Fibroblast of skin of left biceps (primary cell): ENCODE measurements at regions not wholly inside any gene's neighbourhood (a gene's known extent, or its start where the extent isn't known, plus 50 kb on each side); places are given as distances from the start of the nearest gene placed in this dataset.
"Not testable (repeated sequence)": the region's sequence is repeated elsewhere in the genome, so short reads cannot be mapped to it uniquely, and the experiment has no call there.

Source experiments
- DNase-seq, 2 experiments: peaks; one replicate each; pipeline ENCODE4 v3.0.0-alpha.2; 2013; ENCODE audit warnings: low read depth in 2 of 2

DNA sequence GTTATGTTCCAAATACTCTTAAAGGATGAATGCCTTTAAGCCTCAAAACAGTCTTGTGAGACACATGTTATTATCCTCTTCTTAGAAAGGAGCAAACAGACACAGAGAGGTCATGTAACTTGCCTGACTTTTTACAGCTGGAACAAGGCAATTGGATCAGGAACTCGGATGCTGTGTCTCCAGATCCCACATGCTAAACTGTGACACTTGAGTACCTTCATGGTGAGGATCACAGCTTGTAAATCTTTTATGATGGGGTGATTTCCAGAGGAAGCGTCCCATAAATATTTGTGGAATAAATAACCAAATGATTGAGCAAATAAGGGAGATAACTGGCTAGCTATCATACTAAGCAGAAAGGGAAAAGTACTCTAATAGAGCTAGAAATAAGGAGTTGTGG, 171.2 kb downstream of the C11orf91 start:
- no peak for DNase-seq

DNA sequence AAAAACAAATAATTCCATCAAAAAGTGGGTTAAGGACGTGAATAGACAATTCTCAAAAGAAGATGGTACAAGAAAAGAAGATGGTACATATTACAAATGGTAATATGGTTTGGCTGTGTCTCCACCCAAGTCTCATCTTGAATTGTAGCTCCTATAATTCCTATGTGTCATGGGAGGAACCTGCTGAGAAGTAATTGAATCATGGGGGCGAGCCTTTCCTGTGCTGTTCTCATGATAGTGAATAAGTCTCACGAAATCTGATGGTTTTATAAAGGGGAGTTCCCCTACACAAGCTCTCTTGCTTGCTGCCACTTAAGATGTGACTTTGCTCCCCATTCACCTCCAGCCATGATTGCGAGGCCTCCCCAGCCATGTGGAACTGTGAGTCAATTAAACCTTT, 172.9 kb downstream of the C11orf91 start:
- DNase-seq = not testable (repeated sequence)

DNA sequence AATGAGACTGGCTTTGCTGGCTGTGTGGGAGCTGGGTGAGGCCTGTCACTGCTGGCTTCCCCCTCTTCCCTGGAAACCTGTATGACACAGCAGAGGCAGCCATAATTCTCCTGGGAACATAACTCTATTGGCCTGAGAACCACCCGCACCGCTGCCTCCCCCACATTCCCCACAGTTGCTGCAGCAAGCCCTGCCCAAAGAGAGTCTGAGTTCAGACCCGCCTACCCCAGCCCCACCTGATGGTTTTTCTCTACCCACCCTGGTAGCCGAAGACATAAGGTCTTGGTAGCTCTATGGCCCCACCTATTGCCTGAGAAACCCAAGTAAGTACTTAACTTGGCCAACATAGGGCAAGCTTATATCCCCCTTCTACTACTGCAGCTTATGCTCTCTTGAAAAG, 174.8 kb downstream of the C11orf91 start:
- DNase-seq = no peak

DNA sequence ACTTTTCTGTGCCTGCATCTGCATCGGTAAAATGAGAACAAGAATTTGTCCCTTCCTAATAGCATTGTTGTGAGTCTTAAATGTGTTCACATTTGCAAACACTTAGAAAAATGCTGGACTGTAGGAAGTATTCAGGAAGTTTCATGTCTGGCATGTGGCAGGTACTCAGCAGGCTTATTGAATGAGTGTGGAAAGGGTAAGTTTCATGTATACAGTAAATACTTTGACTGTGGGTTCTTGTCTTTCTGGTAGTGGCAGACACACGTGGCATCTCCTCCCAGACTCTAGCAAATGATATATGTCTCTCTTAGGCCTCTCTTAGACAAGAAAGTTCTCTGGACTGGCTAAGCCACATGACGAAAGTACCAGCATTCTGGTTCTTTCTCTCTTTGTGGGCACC, 179.2 kb downstream of the C11orf91 start:
- no peak for DNase-seq

DNA sequence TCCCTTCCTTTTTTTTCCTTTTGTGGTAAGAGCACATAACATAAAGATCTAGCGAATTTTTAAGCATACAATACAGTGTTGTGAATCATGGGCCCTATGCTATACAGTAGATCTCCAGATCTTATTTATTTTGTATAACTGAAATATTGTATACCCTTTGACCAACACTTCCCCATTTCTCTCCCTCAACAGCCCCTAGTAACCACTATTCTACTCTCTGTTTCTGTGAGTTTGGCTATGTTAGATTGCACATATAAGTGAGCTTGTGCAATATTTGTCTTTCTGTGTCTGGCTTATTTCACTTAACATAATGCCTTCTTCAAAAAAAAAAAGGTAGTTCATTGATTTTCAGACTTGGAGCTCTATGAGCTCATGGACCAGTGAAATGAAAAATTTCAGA, 180.5 kb downstream of the C11orf91 start:
- no peak for DNase-seq

DNA sequence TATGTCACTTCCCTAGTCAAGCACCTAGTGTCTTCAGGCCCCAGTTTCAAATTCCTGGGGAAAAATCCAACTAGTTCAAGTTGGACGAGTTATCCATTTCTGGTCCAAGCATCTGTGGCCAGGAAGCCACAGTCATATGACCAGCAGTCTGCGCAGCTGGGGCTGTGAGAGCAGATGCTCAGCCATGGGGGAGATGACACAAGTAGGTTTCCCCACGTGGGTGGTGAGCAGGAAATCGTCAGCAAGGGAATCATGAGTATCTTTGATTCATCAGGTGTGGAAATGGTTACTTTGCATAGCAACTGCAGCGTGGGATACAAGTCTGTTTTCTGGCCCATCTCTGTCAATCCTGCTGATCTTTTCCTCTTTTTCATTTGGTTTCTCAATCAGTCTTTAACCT, 185.3 kb downstream of the C11orf91 start:
- DNase-seq = no peak

DNA sequence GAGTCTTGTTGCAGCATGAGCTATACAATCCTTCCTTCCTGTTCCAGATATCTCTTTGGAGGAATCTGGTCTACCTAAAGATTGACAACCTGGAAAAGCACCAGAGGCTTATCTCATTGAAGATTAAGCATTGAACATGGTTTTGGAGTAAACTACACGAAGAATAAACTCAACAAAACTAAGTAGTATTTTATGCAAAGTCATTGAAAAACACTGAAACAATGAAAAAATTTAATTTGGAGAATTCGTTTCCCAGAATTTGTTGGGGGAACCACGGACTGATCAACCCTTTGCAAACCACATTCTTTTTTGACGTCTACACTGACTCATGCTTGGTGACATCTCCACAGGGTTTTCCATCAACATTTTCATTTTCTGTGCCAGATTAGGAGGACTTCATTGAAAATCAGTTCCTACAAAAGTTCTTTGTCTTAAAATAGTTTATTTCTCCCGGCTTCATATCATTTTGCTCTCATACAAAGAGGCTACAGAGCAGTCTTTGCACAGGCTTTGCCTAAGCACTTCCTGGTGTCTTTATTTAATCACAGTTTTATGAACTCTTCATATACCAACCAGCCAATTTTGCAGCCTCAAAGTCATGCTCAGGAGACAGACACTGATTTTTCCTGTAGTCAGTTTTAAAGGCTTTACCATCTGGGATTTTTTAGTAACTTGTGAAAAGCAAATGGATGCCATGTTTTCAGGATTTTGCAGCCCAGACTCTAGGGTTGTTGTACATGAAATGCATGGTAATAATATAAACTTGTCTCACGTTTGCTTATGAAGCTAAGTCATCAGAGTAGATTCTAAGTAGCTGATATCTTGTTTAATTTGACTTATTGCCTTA, 186.3 kb downstream of the C11orf91 start:
- no peak for DNase-seq

DNA sequence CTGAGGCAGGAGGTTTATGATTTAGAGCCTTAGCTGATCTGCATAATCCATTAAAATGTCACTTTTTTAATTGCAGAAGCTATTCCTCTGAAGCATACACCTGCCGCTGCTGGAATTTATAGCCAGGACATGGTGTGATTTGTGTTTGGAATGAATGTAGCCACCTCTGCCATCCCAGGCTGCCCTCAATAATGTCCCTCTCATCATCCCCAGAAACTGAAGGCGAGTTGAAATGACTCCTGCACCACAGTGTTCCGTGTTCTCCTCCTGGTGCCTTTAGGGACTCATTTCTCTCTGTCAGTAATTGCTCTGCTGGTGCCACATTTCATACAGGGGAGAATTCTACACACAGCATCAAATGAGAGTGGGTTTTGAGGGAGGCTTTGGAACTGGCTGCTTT, 191.0 kb downstream of the C11orf91 start:
- no peak for DNase-seq

DNA sequence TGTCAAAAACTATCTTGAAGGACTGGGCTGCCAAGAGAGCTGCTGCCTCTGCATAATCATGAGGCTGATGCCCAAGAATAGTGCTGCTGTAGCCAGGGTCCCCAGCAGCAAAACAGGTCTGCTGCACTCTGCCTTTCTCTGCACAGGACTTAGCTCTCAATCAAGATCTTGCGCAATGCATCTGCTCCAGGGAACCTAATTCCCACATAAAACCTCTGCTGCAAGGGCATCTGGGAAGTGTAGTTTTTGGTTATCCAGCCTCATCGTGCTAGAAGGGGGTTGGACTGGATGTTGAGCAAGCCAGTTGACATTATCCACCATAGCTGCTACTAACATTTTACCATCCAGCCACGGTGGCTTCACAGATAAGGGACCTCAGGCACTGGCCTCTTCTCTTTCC, 192.7 kb downstream of the C11orf91 start:
- DNase-seq = peak in 1 of 2 experiments; percentile 11

DNA sequence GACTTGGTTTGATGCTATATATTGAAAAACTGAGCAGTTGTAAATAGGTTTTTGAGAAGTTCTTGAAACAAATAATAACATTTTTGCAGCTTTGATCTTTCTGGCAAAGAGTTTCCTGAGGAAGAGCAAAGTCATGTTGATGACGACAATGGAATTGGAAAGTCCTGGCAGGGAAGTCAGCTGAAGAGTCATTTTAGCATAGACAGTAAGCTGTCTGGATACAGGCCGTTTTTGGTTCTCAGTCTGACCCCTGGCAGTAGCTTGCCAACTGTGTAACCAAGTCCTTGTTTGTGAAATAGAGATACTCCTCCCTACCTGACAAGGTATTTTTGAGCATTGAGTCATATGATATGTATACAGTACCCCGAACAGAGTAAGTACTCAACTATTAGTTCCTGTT, 193.3 kb downstream of the C11orf91 start:
- DNase-seq = no peak

DNA sequence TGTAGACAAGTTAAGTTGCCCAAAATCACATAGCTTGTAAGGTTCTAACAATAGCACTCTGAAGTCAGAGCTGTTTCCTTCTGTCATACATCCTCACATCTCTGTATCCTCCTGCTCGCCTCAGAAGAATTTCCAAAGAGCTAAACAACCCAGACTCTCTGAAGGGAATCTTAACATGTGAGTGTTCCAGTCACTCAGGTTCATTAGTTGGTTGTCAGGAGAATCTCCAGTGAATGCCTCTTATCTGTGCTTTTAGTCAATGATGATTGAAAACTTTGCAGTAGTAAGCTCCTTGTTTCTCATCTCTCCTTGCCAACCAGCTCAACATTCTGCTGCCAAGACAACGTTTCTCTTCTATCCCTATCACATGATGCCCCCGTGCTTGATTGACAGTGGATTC, 195.5 kb downstream of the C11orf91 start:
- DNase-seq = no peak

DNA sequence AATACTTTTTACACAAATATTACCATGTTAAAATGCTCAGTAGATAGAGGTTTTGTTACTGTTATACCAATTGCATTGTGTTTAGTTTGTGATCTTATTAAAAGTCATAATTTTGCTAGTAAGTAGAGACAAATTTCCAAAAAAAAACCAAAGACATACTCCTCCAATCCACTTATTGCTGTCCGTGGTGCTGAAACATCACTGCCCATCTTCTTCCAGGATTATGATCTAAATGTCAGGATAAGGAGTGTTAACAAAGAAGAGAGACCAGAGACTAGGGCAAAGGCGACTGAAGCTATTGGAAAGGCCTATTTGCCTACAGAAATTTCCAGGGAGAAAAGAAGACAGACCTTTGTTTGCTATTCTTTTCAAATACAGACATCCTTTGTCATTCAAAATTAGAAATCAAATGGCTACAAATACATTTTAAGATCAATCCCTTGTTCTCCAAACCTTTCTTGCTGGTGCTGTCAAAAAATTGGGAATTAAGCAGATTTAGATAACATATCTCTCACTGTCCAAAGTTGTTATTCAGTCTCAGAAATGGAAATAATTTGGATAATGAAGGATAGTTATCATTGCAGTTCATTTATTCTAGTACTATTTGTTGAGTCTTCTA, 199.7 kb downstream of the C11orf91 start:
- peak in 1 of 2 experiments; percentile 31 for DNase-seq

DNA sequence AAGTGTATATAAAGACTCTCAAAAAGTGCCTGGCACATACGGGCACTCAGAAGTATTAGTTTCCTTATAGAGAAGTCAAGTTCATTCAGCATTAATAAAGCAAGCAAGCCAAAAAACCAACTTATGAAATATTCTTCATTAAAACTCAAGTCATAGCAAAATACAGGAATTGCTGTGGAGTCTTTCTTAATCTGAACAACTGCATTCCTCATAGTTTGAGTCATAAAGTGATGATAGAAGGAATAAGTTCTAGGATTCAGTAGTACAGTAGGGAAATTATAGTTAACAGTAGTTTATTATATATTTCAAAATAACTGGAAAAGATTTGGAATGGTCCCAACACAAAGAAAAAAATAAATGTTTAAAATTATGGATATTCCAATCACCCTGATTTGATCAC, 200.3 kb downstream of the C11orf91 start:
- no peak for DNase-seq

DNA sequence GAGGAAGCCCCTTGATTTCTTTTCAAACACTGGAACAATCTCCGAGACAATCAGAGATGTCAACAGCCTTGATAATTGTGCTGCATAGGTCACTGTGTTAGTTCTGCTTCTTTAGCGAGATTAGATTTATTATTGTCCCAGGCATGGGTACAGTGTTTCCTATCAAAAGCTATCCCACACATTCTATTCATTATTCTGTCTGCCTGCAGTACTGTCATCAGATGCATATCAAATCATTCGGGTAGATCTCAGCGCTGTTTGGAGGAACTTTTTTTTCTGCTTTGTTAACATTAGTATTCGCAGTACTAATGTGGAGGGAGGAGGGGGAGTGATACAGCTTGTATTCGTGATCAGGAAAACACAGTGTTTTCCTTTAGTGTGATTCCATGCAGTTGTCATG, 208.0 kb downstream of the C11orf91 start:
- DNase-seq = no peak

DNA sequence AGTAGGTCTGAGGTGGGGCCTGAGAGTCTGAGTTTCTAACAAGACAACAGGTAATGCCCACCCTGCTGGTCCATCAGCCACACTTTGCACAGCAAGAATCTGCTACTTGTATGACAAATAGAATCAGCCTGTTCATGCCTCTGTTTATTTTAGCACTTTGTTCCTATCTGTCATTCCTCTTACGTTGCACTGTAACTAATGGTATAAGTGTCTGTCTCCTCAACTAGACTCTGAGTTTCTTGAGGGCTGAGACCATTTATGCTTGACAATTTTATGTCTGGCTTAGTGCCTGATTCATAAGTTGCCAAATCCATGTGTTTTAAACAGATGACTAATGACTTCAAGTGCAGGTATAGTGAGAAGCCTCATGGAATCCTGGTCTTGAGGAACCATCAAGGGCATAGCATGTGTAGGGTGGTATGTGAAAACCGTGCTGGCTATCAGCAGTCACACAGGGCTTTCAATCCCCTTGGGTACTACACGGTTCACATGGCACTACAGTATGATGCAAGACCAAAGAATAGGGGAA, 209.7 kb downstream of the C11orf91 start:
- DNase-seq = no peak

DNA sequence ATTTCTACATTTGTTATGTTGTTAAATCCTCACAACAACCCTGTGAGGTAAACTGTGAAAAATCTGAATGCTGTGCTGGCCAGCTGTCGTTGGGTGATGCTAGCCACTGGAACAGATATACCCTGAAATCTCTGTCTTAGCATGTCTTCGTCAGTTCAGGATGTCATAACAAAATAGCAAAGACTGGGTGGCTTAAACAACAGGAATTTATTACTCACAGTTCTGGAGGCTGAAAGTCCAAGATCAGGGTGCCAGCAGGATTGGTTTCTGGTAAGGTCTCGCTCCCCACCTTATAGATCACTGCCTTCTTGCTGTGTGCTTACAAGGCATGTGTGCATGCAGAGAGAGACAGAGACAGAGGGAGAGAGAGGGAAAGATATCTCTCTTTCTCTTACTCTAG, 211.7 kb downstream of the C11orf91 start:
- DNase-seq = no peak

DNA sequence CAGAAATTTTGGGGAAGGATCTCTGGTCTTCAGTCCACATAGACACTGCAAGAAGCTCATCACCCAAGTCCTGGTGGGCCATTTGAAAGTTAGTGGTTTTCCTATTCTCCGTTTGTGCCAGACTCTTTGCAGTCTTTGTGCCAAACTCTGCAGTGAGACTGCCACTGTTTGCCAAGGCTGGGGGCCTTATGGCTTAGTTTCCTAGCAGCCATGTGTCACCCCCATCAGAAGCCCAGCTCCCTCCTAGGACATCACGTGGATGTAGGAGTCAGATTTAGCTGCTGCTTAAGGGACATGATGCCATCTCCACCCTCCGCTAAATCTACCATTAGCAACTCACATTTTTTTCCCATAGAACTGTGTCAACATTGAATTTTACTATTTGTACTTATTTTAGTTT, 220.0 kb downstream of the C11orf91 start:
- no peak for DNase-seq

DNA sequence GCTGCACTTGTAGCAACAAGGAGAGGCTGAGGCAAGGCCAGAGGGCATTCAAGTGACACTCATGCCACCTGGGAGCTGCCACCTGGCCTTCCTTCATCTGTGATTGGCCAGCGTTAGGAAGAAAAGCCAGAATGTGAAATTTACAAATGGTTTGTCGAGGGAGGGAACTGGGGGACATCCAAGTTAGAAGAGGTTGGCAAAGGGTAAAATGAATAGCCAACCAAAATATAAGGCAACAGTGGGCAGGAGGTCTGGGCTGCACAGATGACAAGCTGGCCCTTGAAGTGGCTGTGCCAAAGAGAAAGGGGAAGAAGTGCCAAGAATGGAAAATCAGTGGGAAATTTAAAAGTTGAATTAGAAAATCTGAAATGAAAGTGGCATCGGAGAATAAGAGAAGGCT, 221.4 kb downstream of the C11orf91 start:
- DNase-seq = no peak

DNA sequence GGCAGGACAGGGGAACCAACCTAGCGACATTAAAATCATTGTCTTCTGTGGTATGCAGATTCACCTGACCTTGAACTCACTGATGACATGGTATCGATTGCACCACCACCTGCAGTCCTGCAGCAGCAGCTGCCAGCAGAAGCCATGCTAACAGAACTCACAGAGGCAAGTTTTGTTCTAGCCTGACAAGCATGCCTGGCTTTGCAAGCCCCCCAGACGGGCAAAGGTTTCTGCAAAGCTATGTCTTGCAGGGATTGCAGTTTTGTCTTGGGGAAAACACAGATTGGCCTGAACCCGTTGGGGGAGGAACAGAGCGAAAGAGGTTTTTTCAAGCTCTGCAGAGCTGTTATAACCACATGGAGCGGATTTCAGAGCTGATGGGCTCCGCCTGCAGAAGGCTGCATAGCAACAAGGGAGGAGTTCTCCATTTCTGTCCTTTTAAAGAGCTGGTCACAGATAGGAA, 221.0 kb downstream of the HIPK3 start:
- no peak for DNase-seq

DNA sequence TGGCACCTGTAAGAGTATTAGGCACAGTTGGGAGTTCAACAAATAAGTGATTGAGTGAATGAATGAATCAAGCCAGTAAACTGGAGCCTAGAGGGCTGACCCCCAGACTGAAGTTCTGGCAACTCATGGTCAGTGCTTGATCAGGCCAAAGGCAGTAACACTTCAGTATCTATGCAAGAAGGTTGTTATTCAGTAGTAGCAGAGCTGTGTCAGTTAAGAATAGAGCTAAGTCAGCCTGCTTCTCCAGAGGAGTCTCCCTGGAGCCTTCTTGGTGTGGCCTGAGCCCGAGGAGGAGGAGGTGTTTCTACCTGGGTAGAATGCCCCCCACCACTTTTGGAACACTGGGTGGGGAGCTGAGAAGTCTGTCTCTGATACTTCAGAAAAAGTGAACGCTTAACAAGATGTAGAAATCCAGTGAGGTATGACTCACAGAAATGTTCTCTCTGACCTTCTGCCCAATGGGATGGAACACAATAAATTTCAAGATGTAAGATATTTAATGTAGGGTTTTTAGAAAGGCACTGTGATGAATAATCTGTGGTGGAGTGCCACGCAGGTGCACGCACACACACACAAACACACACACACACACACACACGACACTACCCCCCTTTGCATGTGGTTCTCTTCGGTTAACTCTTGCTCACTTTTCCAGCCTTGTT, 219.9 kb downstream of the HIPK3 start:
- no peak for DNase-seq

DNA sequence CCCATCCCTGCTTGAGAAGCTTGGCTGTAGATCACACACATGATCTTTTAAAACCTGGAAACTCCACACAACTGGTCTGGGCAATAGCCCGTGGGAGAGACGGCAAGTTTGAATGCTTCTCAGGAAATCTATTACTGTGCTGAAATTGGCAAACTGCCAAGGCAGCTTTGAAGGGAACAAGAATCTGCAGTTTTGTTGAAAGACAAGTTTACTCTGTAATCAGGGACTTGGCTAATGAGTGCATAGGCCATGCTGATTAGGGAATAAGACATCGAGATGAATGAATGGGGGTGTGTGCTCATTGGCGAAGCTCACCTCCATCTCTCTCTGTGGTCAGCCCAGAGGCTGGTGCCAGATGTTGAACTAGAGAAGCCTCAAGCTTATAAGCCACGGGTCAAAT, 218.8 kb downstream of the HIPK3 start:
- peak; percentile 29 to 38 for DNase-seq

DNA sequence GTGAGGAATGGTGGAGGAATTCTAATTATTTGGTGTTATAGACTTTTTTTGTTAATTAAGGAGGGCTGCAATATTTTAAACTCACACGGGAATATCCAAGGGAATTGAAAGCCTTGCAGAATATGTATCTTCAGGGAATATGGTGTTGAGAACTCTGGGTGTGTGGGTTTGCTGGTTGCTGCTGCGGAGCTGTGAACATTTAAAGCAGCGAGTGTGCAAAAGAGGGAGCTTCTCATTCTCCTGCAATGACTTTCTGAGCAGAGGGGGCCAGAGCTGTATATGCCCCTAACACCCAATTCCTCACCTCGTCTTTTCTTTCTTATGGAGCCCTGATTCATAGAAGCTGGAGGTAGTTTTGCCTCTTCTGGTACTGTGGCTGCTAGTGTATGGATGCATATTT, 217.7 kb downstream of the HIPK3 start:
- DNase-seq = no peak

DNA sequence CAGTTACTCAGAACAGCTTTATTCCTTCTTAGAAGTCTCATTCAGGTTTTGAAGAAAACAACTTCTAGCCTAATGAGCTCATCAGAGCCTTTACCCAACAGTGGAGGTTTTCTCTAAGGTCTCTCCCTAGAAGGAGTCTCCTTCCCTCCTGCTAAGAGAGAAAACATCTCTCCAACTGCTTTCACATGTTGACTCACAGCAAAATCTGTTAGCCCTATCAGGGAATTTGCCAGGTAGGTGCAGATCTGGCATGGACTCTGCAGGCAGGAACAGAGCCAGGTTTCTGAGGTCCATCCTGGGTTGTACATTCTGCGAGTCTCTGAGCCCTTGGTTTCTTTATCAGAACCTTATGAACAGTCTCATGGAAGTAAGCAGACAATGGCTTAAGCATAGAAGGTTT, 214.4 kb downstream of the HIPK3 start:
- no peak for DNase-seq
